NCI-H82 (cell line): ENCODE measurements at regions not wholly inside any gene's neighbourhood (a gene's known extent, or its start where the extent isn't known, plus 50 kb on each side); places are given as distances from the start of the nearest gene placed in this dataset.
"Not testable (repeated sequence)": the region's sequence is repeated elsewhere in the genome, so short reads cannot be mapped to it uniquely, and the experiment has no call there.

ENCODE experiments used
- DNase-seq: peaks from one replicate; lab custom pipeline; 2025; lab: John Stamatoyannopoulos, UW

GRCh38 chr3:59411186-59411585 is 361.4 kb upstream of the CFAP20DC start:
- DNase-seq = no peak

- no peak for DNase-seq
These were observed 358.3 kb upstream of the CFAP20DC start for GRCh38 chr3:59408047-59408624.

GRCh38 chr3:59407425-59407824 is 357.6 kb upstream of the CFAP20DC start:
- no peak for DNase-seq

GRCh38 chr3:59406943-59407342 is 357.1 kb upstream of the CFAP20DC start:
- DNase-seq = no peak

- DNase-seq = no peak
These were observed 355.0 kb upstream of the CFAP20DC start for GRCh38 chr3:59404851-59405250.

GRCh38 chr3:59404064-59404463 is 354.2 kb upstream of the CFAP20DC start:
- DNase-seq = no peak

GRCh38 chr3:59401924-59402323 is 352.1 kb upstream of the CFAP20DC start:
- no peak for DNase-seq

GRCh38 chr3:59392116-59392515 is 342.3 kb upstream of the CFAP20DC start:
- no peak for DNase-seq

- no peak for DNase-seq
These were observed 341.3 kb upstream of the CFAP20DC start for GRCh38 chr3:59391131-59391530.

- no peak for DNase-seq
These were observed 338.9 kb upstream of the CFAP20DC start for GRCh38 chr3:59388555-59389270.

GRCh38 chr3:59386165-59386564 is 336.3 kb upstream of the CFAP20DC start:
- no peak for DNase-seq

- DNase-seq = no peak
These were observed 335.7 kb upstream of the CFAP20DC start for GRCh38 chr3:59385547-59385946.

GRCh38 chr3:59381282-59381681 is 331.5 kb upstream of the CFAP20DC start:
- no peak for DNase-seq

GRCh38 chr3:59380146-59380545 is 330.3 kb upstream of the CFAP20DC start:
- DNase-seq = no peak

GRCh38 chr3:59374818-59375211 is 325.0 kb upstream of the CFAP20DC start:
- no peak for DNase-seq

GRCh38 chr3:59374091-59374817 is 324.4 kb upstream of the CFAP20DC start:
- DNase-seq = no peak

GRCh38 chr3:59372346-59372745 is 322.5 kb upstream of the CFAP20DC start:
- no peak for DNase-seq

- no peak for DNase-seq
These were observed 319.3 kb upstream of the CFAP20DC start for GRCh38 chr3:59368900-59369675.

- DNase-seq = no peak
These were observed 317.3 kb upstream of the CFAP20DC start for GRCh38 chr3:59367150-59367549.

GRCh38 chr3:59366218-59366617 is 316.4 kb upstream of the CFAP20DC start:
- no peak for DNase-seq

GRCh38 chr3:59364496-59364895 is 314.7 kb upstream of the CFAP20DC start:
- no peak for DNase-seq

- DNase-seq = not testable (repeated sequence)
These were observed 310.5 kb upstream of the CFAP20DC start for GRCh38 chr3:59360312-59360711.
